GM10266 (cell line): ENCODE measurements at regions not wholly inside any gene's neighbourhood (a gene's known extent, or its start where the extent isn't known, plus 50 kb on each side); places are given as distances from the start of the nearest gene placed in this dataset.

Source experiments
- DNase-seq: peaks from one replicate; pipeline ENCODE4 v3.0.0; 2012; ENCODE audit errors: extremely low spot score
- TF ChIP-seq, protein P1 (sequence below): IDR thresholded peaks from 2 replicates; pipeline ENCODE4 v1.5.1; 2012; ENCODE audit warnings: mild to moderate bottlenecking, low read depth; ENCODE audit not compliant: control insufficient read depth, insufficient read depth; ENCODE audit errors: missing control alignments

- no peak for DNase-seq
- TF ChIP-seq, protein P1, sequence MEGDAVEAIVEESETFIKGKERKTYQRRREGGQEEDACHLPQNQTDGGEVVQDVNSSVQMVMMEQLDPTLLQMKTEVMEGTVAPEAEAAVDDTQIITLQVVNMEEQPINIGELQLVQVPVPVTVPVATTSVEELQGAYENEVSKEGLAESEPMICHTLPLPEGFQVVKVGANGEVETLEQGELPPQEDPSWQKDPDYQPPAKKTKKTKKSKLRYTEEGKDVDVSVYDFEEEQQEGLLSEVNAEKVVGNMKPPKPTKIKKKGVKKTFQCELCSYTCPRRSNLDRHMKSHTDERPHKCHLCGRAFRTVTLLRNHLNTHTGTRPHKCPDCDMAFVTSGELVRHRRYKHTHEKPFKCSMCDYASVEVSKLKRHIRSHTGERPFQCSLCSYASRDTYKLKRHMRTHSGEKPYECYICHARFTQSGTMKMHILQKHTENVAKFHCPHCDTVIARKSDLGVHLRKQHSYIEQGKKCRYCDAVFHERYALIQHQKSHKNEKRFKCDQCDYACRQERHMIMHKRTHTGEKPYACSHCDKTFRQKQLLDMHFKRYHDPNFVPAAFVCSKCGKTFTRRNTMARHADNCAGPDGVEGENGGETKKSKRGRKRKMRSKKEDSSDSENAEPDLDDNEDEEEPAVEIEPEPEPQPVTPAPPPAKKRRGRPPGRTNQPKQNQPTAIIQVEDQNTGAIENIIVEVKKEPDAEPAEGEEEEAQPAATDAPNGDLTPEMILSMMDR, result no peak
Measured at GRCh38 chr11:15371533-15371932, 256.8 kb downstream of the INSC start.

- TF ChIP-seq, protein P1, result no peak
- no peak for DNase-seq
Measured at GRCh38 chr11:15374418-15374817, 259.7 kb downstream of the INSC start.

DNA sequence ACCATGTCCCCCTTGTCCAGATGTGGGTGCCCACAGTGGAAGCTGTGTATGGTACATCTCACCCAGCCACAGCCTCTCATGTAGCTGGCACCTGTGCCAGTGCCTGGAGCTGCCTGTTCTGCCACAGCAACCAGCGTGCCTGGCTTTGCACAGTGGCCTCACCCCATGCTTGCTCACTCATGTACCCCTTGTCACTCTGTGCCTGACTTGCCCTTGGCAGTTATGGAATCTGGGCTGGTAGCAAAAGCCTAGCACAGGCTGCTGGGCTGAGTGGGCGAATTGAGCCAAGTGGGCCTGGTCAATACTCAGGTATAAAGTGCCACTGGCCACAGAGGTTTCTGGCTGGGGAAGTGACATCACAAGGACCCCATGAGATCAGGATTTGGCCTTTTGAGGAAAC, 264.2 kb downstream of the INSC start:
- DNase-seq, result no peak
- TF ChIP-seq, protein P1, result no peak

DNA sequence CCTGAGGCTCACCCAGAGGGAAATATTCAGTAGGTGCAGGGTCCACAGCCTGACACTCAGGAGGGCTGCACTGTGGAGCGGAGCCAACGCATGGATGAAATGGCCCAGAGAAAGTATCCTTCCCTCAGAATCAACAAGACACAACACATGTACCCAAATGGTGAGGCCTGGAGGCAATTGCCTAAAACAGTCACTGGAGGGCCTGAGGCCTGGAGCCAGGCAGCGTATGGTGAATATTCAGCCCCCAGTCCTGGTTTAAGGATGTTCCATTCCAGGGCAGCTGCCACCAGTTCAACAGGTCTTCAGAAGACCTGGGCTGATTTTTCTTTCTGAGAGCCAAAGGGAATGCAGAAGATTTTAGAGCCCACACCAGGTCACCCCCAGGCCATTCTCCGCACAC, 264.8 kb downstream of the INSC start:
- DNase-seq, result no peak
- TF ChIP-seq, protein P1, result no peak

GRCh38 chr11:15390857-15391256, 276.1 kb downstream of the INSC start:
- TF ChIP-seq, protein P1, result no peak
- DNase-seq, result no peak

- TF ChIP-seq, protein P1, result no peak
- no peak for DNase-seq
Measured at GRCh38 chr11:15396778-15397177, 282.1 kb downstream of the INSC start.

- DNase-seq, result no peak
- TF ChIP-seq, protein P1, result no peak
Measured at GRCh38 chr11:15406851-15407351, 292.2 kb downstream of the INSC start.
